ENCODE measurements at regions not wholly inside any gene's neighbourhood (a gene's known extent, or its start where the extent isn't known, plus 50 kb on each side); places are given as distances from the start of the nearest gene placed in this dataset.

DNA sequence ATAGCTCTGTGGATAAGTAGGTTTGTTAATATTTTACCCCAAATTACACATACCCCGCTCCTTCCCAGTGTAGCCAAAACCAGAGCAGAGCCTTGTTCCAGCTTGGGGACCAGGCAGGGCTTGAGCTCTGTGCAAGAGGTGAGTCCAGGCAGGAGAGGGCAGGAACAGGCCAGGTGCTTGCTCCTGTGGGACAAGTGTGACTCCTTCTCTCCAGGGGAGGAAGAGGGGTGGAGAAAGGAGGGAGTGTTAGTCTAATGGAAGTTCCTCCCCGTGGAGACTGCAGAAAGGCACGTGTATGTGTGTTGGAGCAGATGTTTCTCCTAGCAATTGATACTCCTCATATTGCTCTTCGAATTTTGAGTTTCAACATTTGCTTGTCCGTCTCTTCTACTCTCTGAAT is 201.0 kb downstream of the FGF9 start:
- WGBS (ENCODE audit: insufficient coverage, low coverage, missing lambda C conversion rate), result 0% methylated on average over 4 of the region's 5 CpGs
- no peak for ATAC-seq
- no peaks in the 10 kb centered on the region; a peak in 1 of 5 replicates for H3K27me3 ChIP-seq (ENCODE audit: control insufficient read depth in 2 of 2, insufficient read depth in 2 of 2, low read length in 2 of 2)
- H3K4me2 ChIP-seq (ENCODE audit: insufficient read depth, low read length), result no peak overlapping the region
- no peaks in the 10 kb centered on the region for H3K36me3 ChIP-seq (ENCODE audit: control insufficient read depth, insufficient read depth, low read length)
- H3K9me3 ChIP-seq (replicated peaks; ENCODE audit: control insufficient read depth, insufficient read depth, low read depth, low read length), result no peaks in the 10 kb centered on the region
- DNase-seq (ENCODE audit: extremely low read depth in 1 of 4, low spot score in 3 of 4), result no peak
- in situ Hi-C loops (cut with MboI) (no loop called here), intact Hi-C loops (cut with micrococcal nuclease) (no loop called here)
- FAIRE-seq, result no peak
- no peak overlapping the region for H2AFZ ChIP-seq (ENCODE audit: low read depth, low read length)
- TF ChIP-seq RCOR1 (IDR thresholded peaks at IDR 0.05; ENCODE audit: borderline replicate concordance in 1 of 2, low read depth in 2 of 2, low read length in 2 of 2) (no peak), GABPA (tag; conservative IDR thresholded peaks at IDR 0.05; ENCODE audit: low read depth) (no peak), NR1H2 (CRISPR knock-in tag; IDR thresholded peaks at IDR 0.05) (no peak), CHD1 (IDR thresholded peaks at IDR 0.05; ENCODE audit: low read length) (no peak), POU5F1 (IDR thresholded peaks at IDR 0.05; ENCODE audit: borderline replicate concordance, low read depth, low read length, partially characterized antibody) (no peak), CBFA2T3 (IDR thresholded peaks at IDR 0.05) (no peak), MXI1 (IDR thresholded peaks at IDR 0.05; ENCODE audit: low read depth, low read length) (no peak), MAFG (tag; conservative IDR thresholded peaks at IDR 0.05) (no peak), NELFE (IDR thresholded peaks at IDR 0.05; ENCODE audit: insufficient read depth, insufficient read length) (no peak)
- CTCF ChIA-PET (ENCODE audit: low intra/inter-chr PET ratio), result no interaction called here
- H4K20me1 ChIP-seq (replicated peaks; ENCODE audit: control insufficient read depth, insufficient read depth, low read length), result no peaks in the 10 kb centered on the region
- H3K4me3 ChIP-seq, result no peak overlapping the region
- H3K9me1 ChIP-seq (ENCODE audit: control insufficient read depth, insufficient read depth, low read length), result no peaks in the 10 kb centered on the region
- POLR2A ChIA-PET, result no interaction called here
- H3K79me2 ChIP-seq (ENCODE audit: control insufficient read depth, insufficient read depth, low read length), result no peaks in the 10 kb centered on the region
- no peak overlapping the region for H3K27ac ChIP-seq (ENCODE audit: extremely low read depth, low read depth, low read length)
- no TSS peak for BruUV-seq (replicated peaks)
- H3K4me1 ChIP-seq (replicated peaks in 1 of 2; ENCODE audit: control insufficient read depth in 2 of 2, insufficient read depth in 2 of 2, low read length in 2 of 2), result no peaks in the 10 kb centered on the region
- H3K9ac ChIP-seq (ENCODE audit: insufficient read depth in 1 of 2, low read depth in 2 of 2, low read length in 2 of 2), result no peak overlapping the region
